ENCODE measurements at regions not wholly inside any gene's neighbourhood (a gene's known extent, or its start where the extent isn't known, plus 50 kb on each side); places are given as distances from the start of the nearest gene placed in this dataset.

DNA sequence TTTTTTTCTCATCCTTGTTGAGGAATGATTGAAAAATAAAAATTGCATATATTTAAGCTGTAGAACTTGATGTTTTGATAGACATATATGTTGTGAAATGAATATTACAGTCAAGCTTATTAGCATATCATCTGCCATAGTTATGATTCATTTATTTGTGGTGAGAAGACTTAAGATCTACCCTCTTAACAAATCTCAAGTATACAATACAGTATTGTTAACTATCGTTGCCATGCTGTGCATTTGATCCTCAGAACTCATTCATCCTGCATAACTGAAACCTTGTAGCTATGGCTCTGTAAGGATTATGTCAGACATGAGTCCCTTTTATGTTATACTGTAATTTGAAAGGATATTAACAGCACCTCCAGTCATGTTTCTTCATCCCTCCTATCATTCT is 2045.3 kb downstream of the ARAP2 start:
- no peak overlapping the region for H3K27ac ChIP-seq (ENCODE audit: low read depth, low read length)
- no peaks in the 10 kb centered on the region for H4K20me1 ChIP-seq (ENCODE audit: insufficient read depth)
- no peaks in the 10 kb centered on the region for H3K9me3 ChIP-seq (ENCODE audit: control insufficient read depth in 1 of 2, insufficient read depth in 1 of 2, low read depth in 1 of 2, low read length in 2 of 2)
- no peaks in the 10 kb centered on the region for H3K9me2 ChIP-seq (ENCODE audit: insufficient read depth)
- no peaks in the 10 kb centered on the region for H3K36me3 ChIP-seq (ENCODE audit: control insufficient read depth in 1 of 2, insufficient read depth in 2 of 2, low read length in 2 of 2)
- no peak overlapping the region for H3K4me2 ChIP-seq (ENCODE audit: low read length)
- no peak for ATAC-seq
- BruUV-seq (replicated peaks) = no TSS peak
- no peaks in the 10 kb centered on the region for H3K79me2 ChIP-seq (ENCODE audit: insufficient read depth, low read length)
- ChIA-PET RAD21 (ENCODE audit: low non-redundant PET in 1 of 2, low total read pairs in 2 of 2, uncharacterized antibody in 2 of 2, unreplicated experiment in 2 of 2) (no interaction called here), CTCF (no interaction called here), POLR2A (interaction anchor here (0.7 kb wide), 1 partner anchor 34 kb away, joined by 3 read pairs; no protein-coding TSS in a partner anchor)
- peak overlapping the region; percentile 6 for H2AFZ ChIP-seq (ENCODE audit: low read depth, low read length, poor library complexity, severe bottlenecking)
- H3K4me3 ChIP-seq (replicated peaks in 1 of 2; ENCODE audit: low read depth in 1 of 2, low read length in 2 of 2) = no peak overlapping the region
- peaks cover 0 to 8% of the 10 kb centered on the region in 2 experiments; a peak in 1 of 4 replicates for H3K4me1 ChIP-seq (ENCODE audit: control insufficient read depth in 1 of 2, insufficient read depth in 2 of 2, low read length in 2 of 2)
- no peaks in the 10 kb centered on the region for H3K27me3 ChIP-seq (ENCODE audit: insufficient read depth, low read length)
- intact Hi-C loops (cut with micrococcal nuclease) = no loop called here
- no peak overlapping the region for H3K9ac ChIP-seq (ENCODE audit: low read length)
- DNase-seq (ENCODE audit: low read depth, low spot score) = no peak
- no peak for TF ChIP-seq CTCF (IDR thresholded peaks at IDR 0.05 in 2 of 3, conservative IDR thresholded peaks at IDR 0.05 in 1 of 3; ENCODE audit: borderline replicate concordance in 1 of 3, insufficient read depth in 1 of 3, low read depth in 2 of 3, low read length in 2 of 3)
- no peak for TF ChIP-seq JUND (IDR thresholded peaks at IDR 0.05)
- TF ChIP-seq, protein P1, sequence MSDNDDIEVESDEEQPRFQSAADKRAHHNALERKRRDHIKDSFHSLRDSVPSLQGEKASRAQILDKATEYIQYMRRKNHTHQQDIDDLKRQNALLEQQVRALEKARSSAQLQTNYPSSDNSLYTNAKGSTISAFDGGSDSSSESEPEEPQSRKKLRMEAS (IDR thresholded peaks at IDR 0.05) = no peak
- no peak for TF ChIP-seq ZBTB33 (IDR thresholded peaks at IDR 0.05; ENCODE audit: extremely low read depth, insufficient replicate concordance, low read length)
- TF ChIP-seq EZH2phosphoT487 (IDR thresholded peaks at IDR 0.05; ENCODE audit: borderline replicate concordance) = no peak
- no peak for TF ChIP-seq SRF (IDR thresholded peaks at IDR 0.05; ENCODE audit: low read depth)
- no peak for TF ChIP-seq RAD21 (IDR thresholded peaks at IDR 0.05; ENCODE audit: low read depth)
- TF ChIP-seq SIN3A (IDR thresholded peaks at IDR 0.05; ENCODE audit: low read depth) = no peak
- no peak for TF ChIP-seq EZH2 (IDR thresholded peaks at IDR 0.05)
- no peak for TF ChIP-seq POLR2AphosphoS5 (IDR thresholded peaks at IDR 0.05; ENCODE audit: low read depth, low read length)
- no peak for TF ChIP-seq POLR2A (IDR thresholded peaks at IDR 0.05; ENCODE audit: borderline replicate concordance, extremely low read depth, insufficient read depth, insufficient read length)
- TF ChIP-seq CEBPB (IDR thresholded peaks at IDR 0.05; ENCODE audit: low read depth) = no peak
- TF ChIP-seq, protein P2, sequence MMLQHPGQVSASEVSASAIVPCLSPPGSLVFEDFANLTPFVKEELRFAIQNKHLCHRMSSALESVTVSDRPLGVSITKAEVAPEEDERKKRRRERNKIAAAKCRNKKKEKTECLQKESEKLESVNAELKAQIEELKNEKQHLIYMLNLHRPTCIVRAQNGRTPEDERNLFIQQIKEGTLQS (IDR thresholded peaks at IDR 0.05) = no peak
- TF ChIP-seq REST (IDR thresholded peaks at IDR 0.05; ENCODE audit: low read depth) = no peak
- no peak for TF ChIP-seq FOSL1 (IDR thresholded peaks at IDR 0.05; ENCODE audit: low read depth)
- no peak for TF ChIP-seq YY1 (IDR thresholded peaks at IDR 0.05; ENCODE audit: extremely low read depth, insufficient replicate concordance, low read depth, low read length)

Measured in HCT116 (cell line).